PC-3 (cell line): ENCODE measurements at regions not wholly inside any gene's neighbourhood (a gene's known extent, or its start where the extent isn't known, plus 50 kb on each side); places are given as distances from the start of the nearest gene placed in this dataset.

Source experiments
- ATAC-seq: fragments of 200-7000 bp; cut with Tn5 transposase; 2 replicates; pipeline ENCODE4 v1.9.1; 2020; ENCODE audit warnings: mild to moderate bottlenecking, moderate library complexity
- BruUV-seq: library from RNA; stranded (reverse); fragments of 400-500 nt; replicated peaks from 2 replicates; lab custom pipeline; 2021; lab: Mats Ljungman, UMichigan
- CTCF ChIA-PET: fragments of 300-600 bp; sonication (Branson Sonifier 250); formaldehyde crosslinking; loops from one replicate; lab custom pipeline; 2022; ENCODE audit warnings: antibody characterized with exemption; lab: Charles Lee
- POLR2A ChIA-PET: fragments of 300-600 bp; sonication (Branson Sonifier 250); formaldehyde crosslinking; loops from one replicate; lab custom pipeline; 2022; ENCODE audit warnings: antibody characterized with exemption; ENCODE audit not compliant: unreplicated experiment; lab: Charles Lee
- DNase-seq: peaks from one replicate; pipeline ENCODE4 v3.0.0-alpha.2; 2015
- H2AFZ ChIP-seq: fragments of 300-600 bp; sonication (generic); 2 replicates; pipeline ENCODE4 v1.6.0; 2016; ENCODE audit warnings: antibody characterized with exemption, low read length
- H3F3A ChIP-seq: fragments of 300-600 bp; sonication (generic); one replicate; pipeline ENCODE4 v1.6.0; 2017; ENCODE audit warnings: antibody characterized with exemption, low read length, control low read depth, mild to moderate bottlenecking; ENCODE audit not compliant: unreplicated experiment
- H3K27ac ChIP-seq: fragments of 300-600 bp; sonication (generic); 2 replicates; pipeline ENCODE4 v1.5.1; 2016; ENCODE audit warnings: mild to moderate bottlenecking, low read length
- H3K27me3 ChIP-seq: fragments of 300-600 bp; sonication (generic); 2 replicates; pipeline ENCODE4 v1.6.1; 2016; ENCODE audit warnings: low read length, mixed read lengths
- H3K36me3 ChIP-seq: fragments of 300-600 bp; sonication (generic); 2 replicates; pipeline ENCODE4 v1.6.1; 2016; ENCODE audit warnings: low read depth, mixed run types, low read length, mixed read lengths
- H3K4me1 ChIP-seq: fragments of 300-600 bp; sonication (generic); 2 replicates; pipeline ENCODE4 v1.5.1; 2016; ENCODE audit warnings: low read length; ENCODE audit not compliant: insufficient read depth
- H3K4me2 ChIP-seq: fragments of 300-600 bp; sonication (generic); 2 replicates; pipeline ENCODE4 v1.6.0; 2016; ENCODE audit warnings: low read length
- H3K4me3 ChIP-seq: fragments of 300-600 bp; sonication (generic); 2 replicates; pipeline ENCODE4 v1.5.1; 2016; ENCODE audit warnings: mild to moderate bottlenecking, low read length, mixed read lengths
- H3K79me2 ChIP-seq: fragments of 300-600 bp; sonication (generic); 2 replicates; pipeline ENCODE4 v1.6.1; 2017; ENCODE audit warnings: low read length, mixed read lengths
- H3K9ac ChIP-seq: fragments of 300-600 bp; sonication (generic); 2 replicates; pipeline ENCODE4 v1.6.0; 2016; ENCODE audit warnings: mild to moderate bottlenecking, low read length
- H3K9me2 ChIP-seq: fragments of 300-600 bp; sonication (generic); replicated peaks from 2 replicates; pipeline ENCODE4 v1.6.1; 2016; ENCODE audit warnings: mixed run types, low read length, mixed read lengths
- H3K9me3 ChIP-seq: fragments of 300-600 bp; sonication (generic); 2 replicates; pipeline ENCODE4 v1.6.1; 2016; ENCODE audit warnings: low read length, mixed read lengths
- H4K20me1 ChIP-seq: fragments of 300-600 bp; sonication (generic); 2 replicates; pipeline ENCODE4 v1.6.1; 2016; ENCODE audit warnings: low read length, mixed read lengths
- CTCF ChIP-seq: fragments of 300-600 bp; sonication (generic); conservative IDR thresholded peaks from 2 replicates; pipeline ENCODE4 v1.5.1; 2017; ENCODE audit warnings: antibody characterized with exemption, low read depth, mild to moderate bottlenecking, low read length
- EZH2 ChIP-seq: fragments of 300-600 bp; sonication (generic); IDR thresholded peaks from one replicate; pipeline ENCODE4 v1.6.1; 2017; ENCODE audit warnings: antibody characterized with exemption, mild to moderate bottlenecking, low read length; ENCODE audit not compliant: unreplicated experiment
- EZH2phosphoT487 ChIP-seq: fragments of 300-600 bp; sonication (generic); IDR thresholded peaks from 2 replicates; pipeline ENCODE4 v1.6.1; 2018; ENCODE audit warnings: mild to moderate bottlenecking, antibody characterized with exemption, low read length, borderline replicate concordance
- intact Hi-C: fragments of 100-400 bp; cut with micrococcal nuclease; formaldehyde crosslinking; loops from 2 replicates; pipeline ENCODE4 v1.9.0; 2023

- ChIA-PET POLR2A (no interaction called here), CTCF (no interaction called here)
- Histone ChIP-seq H3K36me3 (no peaks in the 10 kb centered on the region), H4K20me1 (no peaks in the 10 kb centered on the region), H3K79me2 (no peaks in the 10 kb centered on the region), H3K9me3 (peaks cover 7% of the 10 kb centered on the region; the same call in 1 of the 2 replicates), H3K4me2 (no peak overlapping the region), H3K9me2 (no peaks in the 10 kb centered on the region), H3K9ac (no peak overlapping the region), H3F3A (no peaks in the 10 kb centered on the region), H3K4me3 (no peak overlapping the region), H3K27ac (no peak overlapping the region), H3K27me3 (no peaks in the 10 kb centered on the region; the same call in 1 of the 2 replicates), H2AFZ (no peak overlapping the region), H3K4me1 (peaks cover 19% of the 10 kb centered on the region)
- BruUV-seq = no TSS peak
- ATAC-seq = no peak
- intact Hi-C loops = no loop called here
- TF ChIP-seq EZH2 = no peak
- no peak for TF ChIP-seq EZH2phosphoT487
- no peak for TF ChIP-seq CTCF
- DNase-seq = no peak
Measured at GRCh38 chr18:10121028-10121427, 207.2 kb downstream of the VAPA start.

DNA sequence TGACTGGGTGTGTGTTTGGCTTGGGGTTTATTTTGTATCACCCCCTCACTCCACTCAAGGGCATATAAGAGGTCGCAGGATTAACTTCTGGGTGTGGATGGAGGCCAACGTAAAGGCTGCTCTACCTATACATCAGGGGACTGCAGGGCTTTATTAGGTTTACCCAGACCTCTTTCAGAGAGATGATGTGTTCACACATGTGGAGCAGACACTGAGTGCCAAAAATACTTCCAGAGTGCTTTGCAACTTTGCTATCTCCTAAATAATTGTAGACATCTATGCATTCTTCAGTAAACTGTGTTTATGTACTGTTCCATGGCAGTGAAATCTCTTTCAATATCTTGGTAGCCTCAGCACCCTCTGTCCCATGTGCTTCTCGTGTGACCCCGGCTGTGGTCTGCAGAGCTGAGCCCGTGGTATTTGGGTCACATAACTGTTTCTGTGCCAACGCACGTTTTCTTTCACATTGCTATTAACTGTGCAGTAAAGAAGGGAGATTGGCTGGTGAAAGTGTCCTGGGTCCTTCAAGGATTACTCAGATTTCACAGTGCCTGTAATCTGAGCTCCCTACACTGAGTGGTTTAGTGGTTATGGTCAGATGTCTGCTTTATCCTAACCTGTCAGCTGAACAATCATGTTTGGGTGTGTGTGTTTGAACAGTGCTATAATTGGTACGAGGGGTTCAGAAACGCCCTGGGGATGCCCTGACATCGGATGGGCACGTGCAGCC is 208.1 kb downstream of the VAPA start:
- Histone ChIP-seq H3K9ac (no peak overlapping the region), H3K4me1 (peaks cover 19% of the 10 kb centered on the region)
- DNase-seq = peak; percentile 66

More for the DNA sequence above, 208.1 kb downstream of the VAPA start:
- no TSS peak for BruUV-seq
- no peaks in the 10 kb centered on the region for H4K20me1 ChIP-seq
- peak overlapping the region; percentile 36 for H3K4me2 ChIP-seq
- peak overlapping the region; percentile 28; the same call in 1 of the 2 replicates for H3K27ac ChIP-seq
- H3K36me3 ChIP-seq = no peaks in the 10 kb centered on the region
- peak; percentile 94 for ATAC-seq
- H3K9me3 ChIP-seq = peaks cover 7% of the 10 kb centered on the region; the same call in 1 of the 2 replicates
- H3F3A ChIP-seq = no peaks in the 10 kb centered on the region
- no peak overlapping the region for H2AFZ ChIP-seq
- intact Hi-C loops = no loop called here
- ChIA-PET POLR2A (no interaction called here), CTCF (no interaction called here)
- no peak overlapping the region for H3K4me3 ChIP-seq
- no peaks in the 10 kb centered on the region for H3K79me2 ChIP-seq
- H3K9me2 ChIP-seq = no peaks in the 10 kb centered on the region
- TF ChIP-seq EZH2 (no peak), CTCF (no peak), EZH2phosphoT487 (no peak)
- no peaks in the 10 kb centered on the region; the same call in 1 of the 2 replicates for H3K27me3 ChIP-seq
